DOHH2 (cell line): ENCODE measurements at regions not wholly inside any gene's neighbourhood (a gene's known extent, or its start where the extent isn't known, plus 50 kb on each side); places are given as distances from the start of the nearest gene placed in this dataset.

Source experiments
- CTCF ChIP-seq: fragments of 200-600 bp; sonication (generic); IDR thresholded peaks from one replicate; pipeline ENCODE4 v1.5.1; 2014; ENCODE audit warnings: antibody characterized with exemption, mild to moderate bottlenecking, low read depth, low read length; ENCODE audit not compliant: poor library complexity, severe bottlenecking
- EZH2phosphoT487 ChIP-seq: fragments of 200-600 bp; sonication (generic); IDR thresholded peaks from 2 replicates; pipeline ENCODE4 v1.6.1; 2017; ENCODE audit warnings: borderline replicate concordance, mild to moderate bottlenecking, antibody characterized with exemption, low read length, moderate library complexity, mixed read lengths

- TF ChIP-seq CTCF (no peak), EZH2phosphoT487 (no peak)
Observed at GRCh38 chr3:26012241-26012745, 222.4 kb downstream of the OXSM start.
